OCI-LY7 (cell line): ENCODE measurements at regions not wholly inside any gene's neighbourhood (a gene's known extent, or its start where the extent isn't known, plus 50 kb on each side); places are given as distances from the start of the nearest gene placed in this dataset.

Source experiments
- BruUV-seq: library from RNA; stranded (reverse); fragments of 400-500 nt; replicated peaks from 2 replicates; lab custom pipeline; 2021; lab: Mats Ljungman, UMichigan
- CTCF ChIA-PET: fragments of 300-600 bp; sonication (Branson Sonifier 250); formaldehyde crosslinking; loops from one replicate; lab custom pipeline; 2022; ENCODE audit warnings: antibody characterized with exemption; ENCODE audit not compliant: unreplicated experiment; lab: Charles Lee
- POLR2A ChIA-PET: fragments of 300-600 bp; sonication (Branson Sonifier 250); formaldehyde crosslinking; loops from one replicate; lab custom pipeline; 2022; ENCODE audit warnings: antibody characterized with exemption; lab: Charles Lee
- DNase-seq: peaks from one replicate; pipeline ENCODE4 v3.0.0-alpha.2; 2015; ENCODE audit warnings: low spot score
- H2AFZ ChIP-seq: fragments of 200-600 bp; sonication (generic), shearing (Covaris generic); 2 replicates; pipeline ENCODE4 v1.6.1; 2014; ENCODE audit warnings: mild to moderate bottlenecking, antibody characterized with exemption, low read length, moderate library complexity
- H3K27ac ChIP-seq: fragments of 200-600 bp; sonication (generic); 2 replicates; pipeline ENCODE4 v1.5.1; 2014; ENCODE audit warnings: mixed run types, low read depth, mild to moderate bottlenecking, moderate library complexity, low read length, inconsistent platforms; ENCODE audit not compliant: poor library complexity, severe bottlenecking
- H3K36me3 ChIP-seq: fragments of 200-600 bp; sonication (generic); 2 replicates; pipeline ENCODE4 v1.6.1; 2014; ENCODE audit warnings: mild to moderate bottlenecking, antibody characterized with exemption, low read length, moderate library complexity, mixed read lengths; ENCODE audit not compliant: insufficient read depth
- H3K4me1 ChIP-seq: fragments of 200-600 bp; sonication (generic); 2 replicates; pipeline ENCODE4 v1.5.1; 2014; ENCODE audit warnings: mild to moderate bottlenecking, low read length; ENCODE audit not compliant: insufficient read depth, poor library complexity, severe bottlenecking
- H3K4me2 ChIP-seq: fragments of 200-600 bp; sonication (generic); 2 replicates; pipeline ENCODE4 v1.6.1; 2014; ENCODE audit warnings: mild to moderate bottlenecking, low read length
- H3K4me3 ChIP-seq: fragments of 200-600 bp; sonication (generic); 2 replicates; pipeline ENCODE4 v1.5.1; 2014; ENCODE audit warnings: mild to moderate bottlenecking, low read depth, low read length; ENCODE audit not compliant: poor library complexity, severe bottlenecking
- H3K79me2 ChIP-seq: fragments of 200-600 bp; sonication (generic); 2 replicates; pipeline ENCODE4 v1.6.1; 2016; ENCODE audit warnings: low read depth, mild to moderate bottlenecking, low read length, moderate library complexity, mixed read lengths; ENCODE audit not compliant: insufficient read depth
- H3K9me2 ChIP-seq: fragments of 200-600 bp; sonication (generic); 2 replicates; pipeline ENCODE4 v1.6.1; 2016; ENCODE audit warnings: mild to moderate bottlenecking, low read length, mixed read lengths; ENCODE audit not compliant: insufficient read depth
- H3K9me3 ChIP-seq: fragments of 200-600 bp; sonication (generic); 2 replicates; pipeline ENCODE4 v1.6.1; 2014; ENCODE audit warnings: mild to moderate bottlenecking, mixed run types, low read length, mixed read lengths
- H4K20me1 ChIP-seq: fragments of 200-600 bp; sonication (generic); 2 replicates; pipeline ENCODE4 v1.6.1; 2014; ENCODE audit warnings: mild to moderate bottlenecking, antibody characterized with exemption, low read length, moderate library complexity, mixed read lengths; ENCODE audit not compliant: insufficient read depth
- CTCF ChIP-seq: fragments of 200-600 bp; sonication (generic); conservative IDR thresholded peaks from 2 replicates; pipeline ENCODE4 v1.5.1; 2014; ENCODE audit warnings: mild to moderate bottlenecking, antibody characterized with exemption, low read length, moderate library complexity, mixed read lengths
- EZH2phosphoT487 ChIP-seq: fragments of 200-600 bp; sonication (generic); IDR thresholded peaks from 2 replicates; pipeline ENCODE4 v1.6.1; 2018; ENCODE audit warnings: low read depth, borderline replicate concordance, mild to moderate bottlenecking, mixed run types, antibody characterized with exemption, low read length, moderate library complexity, mixed read lengths
- intact Hi-C: fragments of 100-400 bp; cut with micrococcal nuclease; formaldehyde crosslinking; loops from one replicate; pipeline ENCODE4 v1.10.0; 2022; ENCODE audit not compliant: unreplicated experiment

DNA sequence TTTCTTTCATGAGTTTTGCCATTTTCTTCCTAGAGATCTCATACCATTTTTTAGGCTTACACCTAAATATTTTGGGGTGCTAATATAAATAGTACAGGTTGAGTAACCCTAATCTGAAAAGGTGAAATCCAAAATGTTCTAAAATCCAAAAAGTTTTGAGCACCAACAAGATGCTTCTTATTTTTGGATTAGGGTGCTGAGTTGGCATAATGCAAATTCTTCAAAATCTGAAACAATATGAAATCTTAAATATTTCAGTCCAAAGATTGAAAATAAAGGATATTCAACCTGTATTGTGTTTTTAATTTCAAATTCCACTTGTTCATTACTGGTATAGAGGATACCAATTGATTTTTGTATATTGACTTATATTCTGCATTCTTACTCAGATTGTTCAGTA lies 51.1 kb upstream of the KCNK2 start:
- no peak overlapping the region for H3K4me2 ChIP-seq
- BruUV-seq = no TSS peak
- H2AFZ ChIP-seq = no peak overlapping the region
- CTCF ChIA-PET = no interaction called here
- no peaks in the 10 kb centered on the region for H3K4me1 ChIP-seq
- no peaks in the 10 kb centered on the region for H4K20me1 ChIP-seq
- no peak overlapping the region for H3K4me3 ChIP-seq
- POLR2A ChIA-PET = interaction anchor here (0.7 kb wide), 2 partner anchors 15 to 459 kb away, joined by 3 read pairs; no protein-coding TSS in a partner anchor
- H3K27ac ChIP-seq = no peak overlapping the region
- TF ChIP-seq EZH2phosphoT487 (no peak), CTCF (no peak)
- H3K9me3 ChIP-seq = no peaks in the 10 kb centered on the region
- no peaks in the 10 kb centered on the region for H3K36me3 ChIP-seq
- intact Hi-C loops = no loop called here
- DNase-seq = no peak
- no peaks in the 10 kb centered on the region for H3K9me2 ChIP-seq
- no peaks in the 10 kb centered on the region for H3K79me2 ChIP-seq
